ENCODE measurements at regions not wholly inside any gene's neighbourhood (a gene's known extent, or its start where the extent isn't known, plus 50 kb on each side); places are given as distances from the start of the nearest gene placed in this dataset.

- DNase-seq (ENCODE audit: low read depth in 6 of 9, low spot score in 9 of 9), result no peak
These were observed 548.2 kb upstream of the CLINT1 start for GRCh38 chr5:158406884-158407823.

GRCh38 chr5:158398360-158399201 lies 539.6 kb upstream of the CLINT1 start:
- Histone ChIP-seq H3K27ac (ENCODE audit: low read depth in 1 of 2, low read length in 1 of 2) (no peak overlapping the region), H3K4me1 (ENCODE audit: control insufficient read depth in 2 of 2, insufficient read depth in 2 of 2, low read length in 2 of 2) (peaks cover 0 to 9% of the 10 kb centered on the region in 2 donors), H3K4me3 (ENCODE audit: low read length in 2 of 2) (no peak overlapping the region), H3K9me3 (ENCODE audit: control insufficient read depth in 2 of 2, insufficient read depth in 1 of 2, low read length in 1 of 2) (no peaks in the 10 kb centered on the region), H3K36me3 (ENCODE audit: control insufficient read depth in 2 of 2, insufficient read depth in 2 of 2, low read length in 1 of 2) (no peaks in the 10 kb centered on the region), H3K27me3 (ENCODE audit: control insufficient read depth in 2 of 2, insufficient read depth in 1 of 2, low read length in 1 of 2) (no peaks in the 10 kb centered on the region)
- 11% methylated on average over 6 of the region's 6 CpGs for WGBS
- DNase-seq (ENCODE audit: low read depth in 6 of 9, low spot score in 9 of 9), result peak in 1 of 9 donors; percentile 32

More at GRCh38 chr5:158406884-158407823, 548.2 kb upstream of the CLINT1 start:
- Histone ChIP-seq H3K27ac (ENCODE audit: low read depth in 1 of 2, low read length in 1 of 2) (no peak overlapping the region), H3K27me3 (ENCODE audit: control insufficient read depth in 2 of 2, insufficient read depth in 1 of 2, low read length in 1 of 2) (no peaks in the 10 kb centered on the region), H3K4me3 (ENCODE audit: low read length in 2 of 2) (no peak overlapping the region), H3K4me1 (ENCODE audit: control insufficient read depth in 2 of 2, insufficient read depth in 2 of 2, low read length in 2 of 2) (no peaks in the 10 kb centered on the region), H3K36me3 (ENCODE audit: control insufficient read depth in 2 of 2, insufficient read depth in 2 of 2, low read length in 1 of 2) (no peaks in the 10 kb centered on the region), H3K9me3 (ENCODE audit: control insufficient read depth in 2 of 2, insufficient read depth in 1 of 2, low read length in 1 of 2) (peaks cover 0 to 8% of the 10 kb centered on the region in 2 donors)
- 81% methylated on average over 4 of the region's 4 CpGs for WGBS

- Histone ChIP-seq H3K4me1 (ENCODE audit: control insufficient read depth in 2 of 2, insufficient read depth in 2 of 2, low read length in 2 of 2) (peaks cover 0 to 9% of the 10 kb centered on the region in 2 donors), H3K4me3 (ENCODE audit: low read length in 2 of 2) (no peak overlapping the region), H3K9me3 (ENCODE audit: control insufficient read depth in 2 of 2, insufficient read depth in 1 of 2, low read length in 1 of 2) (no peaks in the 10 kb centered on the region), H3K27ac (ENCODE audit: low read depth in 1 of 2, low read length in 1 of 2) (no peak overlapping the region), H3K36me3 (ENCODE audit: control insufficient read depth in 2 of 2, insufficient read depth in 2 of 2, low read length in 1 of 2) (no peaks in the 10 kb centered on the region), H3K27me3 (ENCODE audit: control insufficient read depth in 2 of 2, insufficient read depth in 1 of 2, low read length in 1 of 2) (no peaks in the 10 kb centered on the region)
- DNase-seq (ENCODE audit: low read depth in 6 of 9, low spot score in 9 of 9), result no peak
- 91% methylated on average over 6 of the region's 6 CpGs for WGBS
These were observed 538.3 kb upstream of the CLINT1 start for GRCh38 chr5:158397278-158397677.

- no peaks in the 10 kb centered on the region for H3K27me3 ChIP-seq (ENCODE audit: control insufficient read depth in 2 of 2, insufficient read depth in 1 of 2, low read length in 1 of 2)
- H3K9me3 ChIP-seq (ENCODE audit: control insufficient read depth in 2 of 2, insufficient read depth in 1 of 2, low read length in 1 of 2), result no peaks in the 10 kb centered on the region
- H3K36me3 ChIP-seq (ENCODE audit: control insufficient read depth in 2 of 2, insufficient read depth in 2 of 2, low read length in 1 of 2), result no peaks in the 10 kb centered on the region
- H3K27ac ChIP-seq (ENCODE audit: low read depth in 1 of 2, low read length in 1 of 2), result no peak overlapping the region
- DNase-seq (ENCODE audit: low read depth in 6 of 9, low spot score in 9 of 9), result no peak
- peaks cover 0 to 6% of the 10 kb centered on the region in 2 donors for H3K4me1 ChIP-seq (ENCODE audit: control insufficient read depth in 2 of 2, insufficient read depth in 2 of 2, low read length in 2 of 2)
- no peak overlapping the region for H3K4me3 ChIP-seq (ENCODE audit: low read length in 2 of 2)
These were observed 535.2 kb upstream of the CLINT1 start for GRCh38 chr5:158394102-158394501.

- Histone ChIP-seq H3K9me3 (ENCODE audit: control insufficient read depth in 2 of 2, insufficient read depth in 1 of 2, low read length in 1 of 2) (no peaks in the 10 kb centered on the region), H3K27me3 (ENCODE audit: control insufficient read depth in 2 of 2, insufficient read depth in 1 of 2, low read length in 1 of 2) (no peaks in the 10 kb centered on the region), H3K27ac (ENCODE audit: low read depth in 1 of 2, low read length in 1 of 2) (no peak overlapping the region), H3K4me3 (ENCODE audit: low read length in 2 of 2) (no peak overlapping the region), H3K36me3 (ENCODE audit: control insufficient read depth in 2 of 2, insufficient read depth in 2 of 2, low read length in 1 of 2) (no peaks in the 10 kb centered on the region), H3K4me1 (ENCODE audit: control insufficient read depth in 2 of 2, insufficient read depth in 2 of 2, low read length in 2 of 2) (no peaks in the 10 kb centered on the region)
- no peak for DNase-seq (ENCODE audit: low read depth in 6 of 9, low spot score in 9 of 9)
- 78% methylated on average over 3 of the region's 3 CpGs for WGBS
These were observed 534.5 kb upstream of the CLINT1 start for GRCh38 chr5:158393457-158393856.

- Histone ChIP-seq H3K4me3 (ENCODE audit: low read length in 2 of 2) (no peak overlapping the region), H3K36me3 (ENCODE audit: control insufficient read depth in 2 of 2, insufficient read depth in 2 of 2, low read length in 1 of 2) (no peaks in the 10 kb centered on the region), H3K4me1 (ENCODE audit: control insufficient read depth in 2 of 2, insufficient read depth in 2 of 2, low read length in 2 of 2) (no peaks in the 10 kb centered on the region), H3K27me3 (ENCODE audit: control insufficient read depth in 2 of 2, insufficient read depth in 1 of 2, low read length in 1 of 2) (no peaks in the 10 kb centered on the region), H3K27ac (ENCODE audit: low read depth in 1 of 2, low read length in 1 of 2) (no peak overlapping the region), H3K9me3 (ENCODE audit: control insufficient read depth in 2 of 2, insufficient read depth in 1 of 2, low read length in 1 of 2) (no peaks in the 10 kb centered on the region)
- 53% methylated on average over 2 of the region's 2 CpGs for WGBS
- DNase-seq (ENCODE audit: low read depth in 6 of 9, low spot score in 9 of 9), result no peak
These were observed 533.8 kb upstream of the CLINT1 start for GRCh38 chr5:158392753-158393152.

GRCh38 chr5:158390577-158390976 lies 531.6 kb upstream of the CLINT1 start:
- DNase-seq (ENCODE audit: low read depth in 6 of 9, low spot score in 9 of 9), result no peak

GRCh38 chr5:158389786-158390185 lies 530.8 kb upstream of the CLINT1 start:
- Histone ChIP-seq H3K4me3 (ENCODE audit: low read length in 2 of 2) (no peak overlapping the region), H3K27me3 (ENCODE audit: control insufficient read depth in 2 of 2, insufficient read depth in 1 of 2, low read length in 1 of 2) (no peaks in the 10 kb centered on the region), H3K27ac (ENCODE audit: low read depth in 1 of 2, low read length in 1 of 2) (no peak overlapping the region), H3K36me3 (ENCODE audit: control insufficient read depth in 2 of 2, insufficient read depth in 2 of 2, low read length in 1 of 2) (no peaks in the 10 kb centered on the region), H3K4me1 (ENCODE audit: control insufficient read depth in 2 of 2, insufficient read depth in 2 of 2, low read length in 2 of 2) (no peaks in the 10 kb centered on the region), H3K9me3 (ENCODE audit: control insufficient read depth in 2 of 2, insufficient read depth in 1 of 2, low read length in 1 of 2) (peaks cover 0 to 3% of the 10 kb centered on the region in 2 donors)
- WGBS, result 99% methylated on average over 4 of the region's 4 CpGs
- no peak for DNase-seq (ENCODE audit: low read depth in 6 of 9, low spot score in 9 of 9)

More at GRCh38 chr5:158390577-158390976, 531.6 kb upstream of the CLINT1 start:
- Histone ChIP-seq H3K27ac (ENCODE audit: low read depth in 1 of 2, low read length in 1 of 2) (no peak overlapping the region), H3K36me3 (ENCODE audit: control insufficient read depth in 2 of 2, insufficient read depth in 2 of 2, low read length in 1 of 2) (no peaks in the 10 kb centered on the region), H3K4me3 (ENCODE audit: low read length in 2 of 2) (no peak overlapping the region), H3K27me3 (ENCODE audit: control insufficient read depth in 2 of 2, insufficient read depth in 1 of 2, low read length in 1 of 2) (no peaks in the 10 kb centered on the region), H3K9me3 (ENCODE audit: control insufficient read depth in 2 of 2, insufficient read depth in 1 of 2, low read length in 1 of 2) (no peaks in the 10 kb centered on the region), H3K4me1 (ENCODE audit: control insufficient read depth in 2 of 2, insufficient read depth in 2 of 2, low read length in 2 of 2) (no peaks in the 10 kb centered on the region)
- 89% methylated on average over 1 of the region's 1 CpG for WGBS

GRCh38 chr5:158388021-158388420 lies 529.1 kb upstream of the CLINT1 start:
- no peak for DNase-seq (ENCODE audit: low read depth in 6 of 9, low spot score in 9 of 9)
- H3K27me3 ChIP-seq (ENCODE audit: control insufficient read depth in 2 of 2, insufficient read depth in 1 of 2, low read length in 1 of 2), result no peaks in the 10 kb centered on the region
- no peak overlapping the region for H3K4me3 ChIP-seq (ENCODE audit: low read length in 2 of 2)
- H3K9me3 ChIP-seq (ENCODE audit: control insufficient read depth in 2 of 2, insufficient read depth in 1 of 2, low read length in 1 of 2), result peaks cover 0 to 3% of the 10 kb centered on the region in 2 donors
- no peaks in the 10 kb centered on the region for H3K4me1 ChIP-seq (ENCODE audit: control insufficient read depth in 2 of 2, insufficient read depth in 2 of 2, low read length in 2 of 2)
- H3K36me3 ChIP-seq (ENCODE audit: control insufficient read depth in 2 of 2, insufficient read depth in 2 of 2, low read length in 1 of 2), result no peaks in the 10 kb centered on the region
- H3K27ac ChIP-seq (ENCODE audit: low read depth in 1 of 2, low read length in 1 of 2), result no peak overlapping the region
- WGBS, result 96% methylated on average over 9 of the region's 9 CpGs
